Endodermal cell (in vitro differentiated cells): ENCODE measurements at regions not wholly inside any gene's neighbourhood (a gene's known extent, or its start where the extent isn't known, plus 50 kb on each side); places are given as distances from the start of the nearest gene placed in this dataset.
"Not testable (repeated sequence)": the region's sequence is repeated elsewhere in the genome, so short reads cannot be mapped to it uniquely, and the experiment has no call there.

Experiments used
- DNase-seq: peaks from one replicate; pipeline ENCODE4 v3.0.0-alpha.2; 2017
- H3K27ac ChIP-seq: 2 replicates; pipeline ENCODE4 v1.5.1; 2013; ENCODE audit warnings: mild to moderate bottlenecking, low read depth, low read length, moderate library complexity
- H3K27me3 ChIP-seq: 2 replicates; pipeline ENCODE4 v1.6.1; 2013; ENCODE audit warnings: mild to moderate bottlenecking, low read length, moderate library complexity; ENCODE audit not compliant: insufficient read depth, control insufficient read depth, poor library complexity, severe bottlenecking
- H3K36me3 ChIP-seq: 2 replicates; pipeline ENCODE4 v1.7.0; 2013; ENCODE audit warnings: mild to moderate bottlenecking, low read length, moderate library complexity; ENCODE audit not compliant: control insufficient read depth, insufficient read depth
- H3K4me1 ChIP-seq: one replicate; pipeline ENCODE4 v1.7.0; 2013; ENCODE audit warnings: low read length; ENCODE audit not compliant: control insufficient read depth, insufficient read depth
- H3K4me3 ChIP-seq: 2 replicates; pipeline ENCODE4 v1.5.1; 2013; ENCODE audit warnings: mild to moderate bottlenecking, low read length, moderate library complexity
- H3K9ac ChIP-seq: 2 replicates; pipeline ENCODE4 v1.6.1; 2013; ENCODE audit warnings: mild to moderate bottlenecking, low read length, moderate library complexity; ENCODE audit not compliant: poor library complexity, severe bottlenecking; ENCODE audit errors: extremely low read depth
- H3K9me3 ChIP-seq: 2 replicates; pipeline ENCODE4 v1.6.1; 2013; ENCODE audit warnings: mild to moderate bottlenecking, low read length, moderate library complexity; ENCODE audit not compliant: control insufficient read depth
- H3K27ac Mint-ChIP-seq: 2 replicates; pipeline ENCODE4 v1.8.0; 2020; ENCODE audit warnings: mixed read lengths
- H3K27me3 Mint-ChIP-seq: 2 replicates; pipeline ENCODE4 v1.8.0; 2021; ENCODE audit warnings: mild to moderate bottlenecking, mixed read lengths; ENCODE audit not compliant: insufficient read depth
- H3K36me3 Mint-ChIP-seq: 2 replicates; pipeline ENCODE4 v1.8.0; 2020; ENCODE audit warnings: low read depth, mixed read lengths
- H3K4me1 Mint-ChIP-seq: 2 replicates; pipeline ENCODE4 v1.8.0; 2020; ENCODE audit warnings: mixed read lengths
- H3K4me3 Mint-ChIP-seq: 2 replicates; pipeline ENCODE4 v1.8.0; 2020; ENCODE audit warnings: mild to moderate bottlenecking, moderate library complexity, mixed read lengths
- H3K9me3 Mint-ChIP-seq: 2 replicates; pipeline ENCODE4 v1.8.0; 2020; ENCODE audit warnings: mild to moderate bottlenecking, mixed read lengths
- WGBS, 2 experiments: methylation state at CpG; one replicate each; pipeline versions ENCODE4 v1.1.5 to v1.1.7; 2013; ENCODE audit warnings: missing lambda C conversion rate in 2 of 2, mixed read lengths in 1 of 2; ENCODE audit not compliant: insufficient coverage in 1 of 2, insufficient read length in 1 of 2; 5-methylcytosine and 5-hydroxymethylcytosine counted together
- TF ChIP-seq, protein P1 (sequence below): fragments of 200-600 bp; sonication (generic); conservative IDR thresholded peaks from 2 replicates; pipeline ENCODE4 v1.5.0; 2021; ENCODE audit warnings: antibody characterized with exemption, mild to moderate bottlenecking

DNA sequence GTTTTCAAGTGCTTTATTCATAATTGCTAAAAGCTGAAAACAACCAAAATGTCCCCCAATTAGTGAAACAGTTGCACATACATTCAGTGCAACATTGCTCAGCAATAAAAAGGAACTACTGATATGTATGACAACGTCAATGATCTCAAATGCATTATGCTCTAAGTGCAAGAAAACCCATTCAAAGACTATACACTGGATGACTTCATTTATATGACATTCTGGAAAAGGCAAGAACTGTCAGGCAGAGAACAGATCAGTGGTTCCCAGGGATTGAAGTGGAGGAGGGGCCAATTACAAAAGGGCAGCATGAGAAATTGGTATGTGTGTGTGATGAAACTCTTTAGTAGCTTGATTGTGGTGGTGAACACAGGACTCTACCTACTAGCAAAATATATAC, 585.6 kb downstream of the TBL1XR1 start:
- 83 to 87% methylated on average over 1 of the region's 1 CpG for WGBS, 2 experiments
- TF ChIP-seq, protein P1, sequence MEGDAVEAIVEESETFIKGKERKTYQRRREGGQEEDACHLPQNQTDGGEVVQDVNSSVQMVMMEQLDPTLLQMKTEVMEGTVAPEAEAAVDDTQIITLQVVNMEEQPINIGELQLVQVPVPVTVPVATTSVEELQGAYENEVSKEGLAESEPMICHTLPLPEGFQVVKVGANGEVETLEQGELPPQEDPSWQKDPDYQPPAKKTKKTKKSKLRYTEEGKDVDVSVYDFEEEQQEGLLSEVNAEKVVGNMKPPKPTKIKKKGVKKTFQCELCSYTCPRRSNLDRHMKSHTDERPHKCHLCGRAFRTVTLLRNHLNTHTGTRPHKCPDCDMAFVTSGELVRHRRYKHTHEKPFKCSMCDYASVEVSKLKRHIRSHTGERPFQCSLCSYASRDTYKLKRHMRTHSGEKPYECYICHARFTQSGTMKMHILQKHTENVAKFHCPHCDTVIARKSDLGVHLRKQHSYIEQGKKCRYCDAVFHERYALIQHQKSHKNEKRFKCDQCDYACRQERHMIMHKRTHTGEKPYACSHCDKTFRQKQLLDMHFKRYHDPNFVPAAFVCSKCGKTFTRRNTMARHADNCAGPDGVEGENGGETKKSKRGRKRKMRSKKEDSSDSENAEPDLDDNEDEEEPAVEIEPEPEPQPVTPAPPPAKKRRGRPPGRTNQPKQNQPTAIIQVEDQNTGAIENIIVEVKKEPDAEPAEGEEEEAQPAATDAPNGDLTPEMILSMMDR = no peak

DNA sequence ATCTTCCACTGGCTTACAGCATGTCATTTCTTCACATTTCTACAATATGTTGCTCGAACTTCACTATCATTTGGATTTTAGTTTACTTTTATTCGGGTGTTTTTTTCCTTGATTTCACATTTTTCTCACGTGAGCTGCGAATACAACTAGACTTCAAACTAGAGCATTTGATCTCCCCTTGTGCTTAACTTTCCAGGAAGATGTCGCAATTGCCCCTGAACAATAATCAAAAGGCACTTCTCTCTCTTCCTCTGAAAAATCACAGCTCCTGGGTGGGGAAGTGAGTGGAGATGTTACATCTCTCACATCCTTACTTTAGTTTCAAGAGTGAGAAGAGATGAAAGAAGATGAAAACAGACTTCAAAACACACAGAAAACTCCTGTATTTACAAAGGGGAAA, 587.9 kb downstream of the TBL1XR1 start:
- H3K27me3 Mint-ChIP-seq = no peaks in the 10 kb centered on the region
- no peak for DNase-seq
- H3K27ac ChIP-seq = no peak overlapping the region
- H3K4me1 ChIP-seq = no peaks in the 10 kb centered on the region
- H3K27me3 ChIP-seq = no peaks in the 10 kb centered on the region
- H3K9ac ChIP-seq = no peak overlapping the region
- no peak overlapping the region for H3K4me3 ChIP-seq
- H3K9me3 ChIP-seq = no peaks in the 10 kb centered on the region
- 96 to 100% methylated on average over 3 to 5 of the region's 5 CpGs for WGBS, 2 experiments
- H3K36me3 Mint-ChIP-seq = no peaks in the 10 kb centered on the region
- H3K9me3 Mint-ChIP-seq = peaks cover 4% of the 10 kb centered on the region
- TF ChIP-seq, protein P1 = no peak
- no peak overlapping the region for H3K4me3 Mint-ChIP-seq
- no peaks in the 10 kb centered on the region for H3K4me1 Mint-ChIP-seq
- H3K36me3 ChIP-seq = no peaks in the 10 kb centered on the region
- no peak overlapping the region for H3K27ac Mint-ChIP-seq

More for the DNA sequence above, 585.6 kb downstream of the TBL1XR1 start:
- no peak for DNase-seq
- Mint-ChIP-seq H3K9me3 (no peaks in the 10 kb centered on the region), H3K4me1 (no peaks in the 10 kb centered on the region), H3K27me3 (no peaks in the 10 kb centered on the region), H3K4me3 (no peak overlapping the region), H3K27ac (no peak overlapping the region), H3K36me3 (no peaks in the 10 kb centered on the region)
- no peak overlapping the region for H3K4me3 ChIP-seq
- H3K27ac ChIP-seq = no peak overlapping the region
- H3K9ac ChIP-seq = no peak overlapping the region
- H3K36me3 ChIP-seq = no peaks in the 10 kb centered on the region
- no peaks in the 10 kb centered on the region for H3K9me3 ChIP-seq
- no peaks in the 10 kb centered on the region for H3K27me3 ChIP-seq
- H3K4me1 ChIP-seq = no peaks in the 10 kb centered on the region

DNA sequence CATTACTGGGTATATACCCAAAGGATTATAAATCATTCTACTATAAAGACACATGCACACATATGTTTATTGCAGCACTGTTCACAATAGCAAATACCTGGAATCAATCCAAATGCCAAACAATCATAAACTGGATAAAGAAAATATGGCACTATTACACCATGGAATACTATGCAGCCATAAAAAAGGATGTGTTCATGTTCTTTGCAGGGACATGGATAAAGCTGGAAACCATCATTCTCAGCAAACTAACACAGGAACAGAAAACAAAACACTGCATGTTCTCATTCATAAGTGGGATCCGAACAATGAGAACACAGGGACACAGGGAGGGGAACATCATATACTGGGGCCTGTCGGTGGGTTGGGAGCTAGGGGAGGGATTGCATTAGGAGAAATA, 591.7 kb downstream of the TBL1XR1 start:
- H3K4me1 ChIP-seq, H3K4me3 Mint-ChIP-seq, H3K27ac ChIP-seq, H3K4me3 ChIP-seq, H3K27me3 Mint-ChIP-seq, H3K27me3 ChIP-seq, H3K9me3 ChIP-seq, H3K36me3 Mint-ChIP-seq, H3K9me3 Mint-ChIP-seq, H3K27ac Mint-ChIP-seq, H3K4me1 Mint-ChIP-seq, H3K9ac ChIP-seq, H3K36me3 ChIP-seq, DNase-seq: not testable (repeated sequence)
- 98 to 100% methylated on average over 2 of the region's 2 CpGs for WGBS, 2 experiments

DNA sequence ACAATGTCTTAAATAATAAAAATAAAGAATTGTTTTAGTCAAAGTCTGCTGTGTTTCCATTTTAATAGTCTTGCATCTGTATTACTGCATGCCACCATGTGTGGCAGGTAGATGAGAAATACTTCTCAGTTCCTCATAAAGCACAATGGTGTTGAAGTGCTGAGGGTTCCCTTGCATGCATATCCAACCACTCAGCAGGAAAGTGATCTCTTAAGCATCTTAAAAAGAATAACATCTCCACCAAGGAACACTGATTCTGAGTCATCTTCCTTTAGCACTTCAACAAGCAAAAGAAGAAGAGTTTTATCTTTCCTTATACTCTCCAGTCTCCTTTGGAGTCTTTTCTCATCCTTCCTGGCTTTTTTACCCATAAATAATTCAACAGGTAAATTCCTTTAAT, 602.0 kb downstream of the TBL1XR1 start:
- H3K4me3 ChIP-seq = no peak overlapping the region
- no peaks in the 10 kb centered on the region for H3K36me3 ChIP-seq
- peaks cover 3% of the 10 kb centered on the region for H3K4me1 ChIP-seq
- peaks cover 4% of the 10 kb centered on the region for H3K4me1 Mint-ChIP-seq
- no peak overlapping the region for H3K4me3 Mint-ChIP-seq
- no peaks in the 10 kb centered on the region for H3K9me3 Mint-ChIP-seq
- no peak overlapping the region for H3K9ac ChIP-seq
- no peak for DNase-seq
- H3K36me3 Mint-ChIP-seq = no peaks in the 10 kb centered on the region
- no peak overlapping the region for H3K27ac Mint-ChIP-seq
- TF ChIP-seq, protein P1 = no peak
- H3K9me3 ChIP-seq = no peaks in the 10 kb centered on the region
- no peaks in the 10 kb centered on the region for H3K27me3 ChIP-seq
- H3K27me3 Mint-ChIP-seq = no peaks in the 10 kb centered on the region
- H3K27ac ChIP-seq = no peak overlapping the region
